ENCODE measurements at regions not wholly inside any gene's neighbourhood (a gene's known extent, or its start where the extent isn't known, plus 50 kb on each side); places are given as distances from the start of the nearest gene placed in this dataset.

DNA sequence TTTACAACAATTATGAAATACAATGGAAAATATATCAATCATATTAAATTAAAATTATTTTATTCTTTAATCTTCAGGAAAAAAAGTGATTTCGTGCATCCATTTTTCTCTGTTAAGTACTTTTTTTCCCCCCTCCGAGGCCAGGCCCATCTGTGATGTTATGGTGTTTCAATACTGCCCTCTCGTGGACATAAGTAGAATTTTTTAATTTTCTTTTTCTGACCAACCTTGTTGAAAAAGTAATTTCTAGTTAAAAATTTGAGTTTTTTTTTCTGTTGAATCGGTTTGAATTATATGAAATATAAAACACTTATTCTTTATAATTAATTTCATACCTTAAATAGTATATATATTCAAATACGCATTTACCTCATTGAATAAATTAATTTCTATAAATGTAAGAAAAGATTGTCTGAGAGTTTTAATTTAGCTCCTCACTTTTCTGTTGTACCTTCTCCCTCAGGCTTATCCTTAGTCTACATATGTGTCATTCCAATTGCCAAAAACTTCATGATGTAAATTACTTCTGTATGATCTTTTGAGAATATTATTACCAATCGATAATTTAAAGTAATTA is 175.8 kb upstream of the TECRL start:
- Histone ChIP-seq H3K4me3 (ENCODE audit: severe bottlenecking) (no peak overlapping the region), H3K27ac (ENCODE audit: poor library complexity, severe bottlenecking) (no peak overlapping the region), H3K27me3 (ENCODE audit: insufficient read depth, poor library complexity, severe bottlenecking) (no peaks in the 10 kb centered on the region), H3K9me3 (ENCODE audit: severe bottlenecking) (no peaks in the 10 kb centered on the region), H3K4me1 (ENCODE audit: insufficient read depth, poor library complexity, severe bottlenecking) (peaks cover 5% of the 10 kb centered on the region), H3K36me3 (ENCODE audit: low read depth) (no peaks in the 10 kb centered on the region)
- DNase-seq (ENCODE audit: low spot score) (no peak), ATAC-seq (ENCODE audit: low read depth) (no peak)
- TF ChIP-seq, protein P1, sequence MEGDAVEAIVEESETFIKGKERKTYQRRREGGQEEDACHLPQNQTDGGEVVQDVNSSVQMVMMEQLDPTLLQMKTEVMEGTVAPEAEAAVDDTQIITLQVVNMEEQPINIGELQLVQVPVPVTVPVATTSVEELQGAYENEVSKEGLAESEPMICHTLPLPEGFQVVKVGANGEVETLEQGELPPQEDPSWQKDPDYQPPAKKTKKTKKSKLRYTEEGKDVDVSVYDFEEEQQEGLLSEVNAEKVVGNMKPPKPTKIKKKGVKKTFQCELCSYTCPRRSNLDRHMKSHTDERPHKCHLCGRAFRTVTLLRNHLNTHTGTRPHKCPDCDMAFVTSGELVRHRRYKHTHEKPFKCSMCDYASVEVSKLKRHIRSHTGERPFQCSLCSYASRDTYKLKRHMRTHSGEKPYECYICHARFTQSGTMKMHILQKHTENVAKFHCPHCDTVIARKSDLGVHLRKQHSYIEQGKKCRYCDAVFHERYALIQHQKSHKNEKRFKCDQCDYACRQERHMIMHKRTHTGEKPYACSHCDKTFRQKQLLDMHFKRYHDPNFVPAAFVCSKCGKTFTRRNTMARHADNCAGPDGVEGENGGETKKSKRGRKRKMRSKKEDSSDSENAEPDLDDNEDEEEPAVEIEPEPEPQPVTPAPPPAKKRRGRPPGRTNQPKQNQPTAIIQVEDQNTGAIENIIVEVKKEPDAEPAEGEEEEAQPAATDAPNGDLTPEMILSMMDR (IDR thresholded peaks at IDR 0.05; ENCODE audit: poor library complexity, severe bottlenecking), result peak; percentile 80

DNA sequence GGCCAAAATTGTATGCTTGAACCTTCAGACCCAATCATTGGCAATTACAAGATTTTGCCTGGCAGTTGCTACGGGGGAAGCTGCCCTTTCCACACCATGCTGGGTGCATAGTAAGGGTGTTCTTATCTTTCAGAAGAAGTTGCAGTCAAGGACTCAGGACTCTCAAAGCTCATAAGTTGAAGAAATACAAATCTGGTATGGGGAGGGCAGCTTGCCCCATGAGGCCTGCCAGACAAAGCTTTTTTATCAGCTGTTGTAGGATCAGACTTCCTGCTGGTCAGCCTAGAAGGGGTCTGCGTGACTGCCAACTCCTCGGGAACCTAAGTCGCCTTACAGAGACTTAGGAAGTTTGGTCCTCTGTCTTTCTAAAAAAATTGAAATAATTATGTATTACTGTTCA is 174.9 kb upstream of the TECRL start:
- DNase-seq (ENCODE audit: low spot score), result no peak
- no peaks in the 10 kb centered on the region for H3K36me3 ChIP-seq (ENCODE audit: low read depth)
- TF ChIP-seq, protein P1 (IDR thresholded peaks at IDR 0.05; ENCODE audit: poor library complexity, severe bottlenecking), result no peak
- no peaks in the 10 kb centered on the region for H3K9me3 ChIP-seq (ENCODE audit: severe bottlenecking)
- ATAC-seq (ENCODE audit: low read depth), result no peak
- no peaks in the 10 kb centered on the region for H3K27me3 ChIP-seq (ENCODE audit: insufficient read depth, poor library complexity, severe bottlenecking)
- H3K27ac ChIP-seq (ENCODE audit: poor library complexity, severe bottlenecking), result no peak overlapping the region
- H3K4me1 ChIP-seq (ENCODE audit: insufficient read depth, poor library complexity, severe bottlenecking), result peaks cover 5% of the 10 kb centered on the region
- no peak overlapping the region for H3K4me3 ChIP-seq (ENCODE audit: severe bottlenecking)

DNA sequence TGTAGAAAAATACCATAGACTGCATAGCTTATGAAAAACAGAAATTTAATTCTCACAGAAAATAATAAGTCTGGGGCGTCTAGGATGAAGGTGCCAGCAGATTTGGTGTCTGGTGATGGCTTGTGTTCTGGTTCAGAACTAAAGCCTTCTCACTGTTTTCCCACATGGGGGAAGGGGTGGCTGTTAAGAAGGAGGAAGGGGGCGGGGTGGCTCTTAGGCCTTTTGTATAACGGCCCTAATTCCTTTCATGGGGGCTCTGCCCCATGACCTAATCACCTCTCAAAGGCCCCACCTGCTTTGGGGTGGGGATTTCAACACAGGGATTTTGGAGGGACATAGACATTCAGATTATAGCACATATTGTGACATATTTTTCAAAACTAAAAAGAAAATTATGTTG is 173.2 kb upstream of the TECRL start:
- H3K36me3 ChIP-seq (ENCODE audit: low read depth), result no peaks in the 10 kb centered on the region
- H3K9me3 ChIP-seq (ENCODE audit: severe bottlenecking), result no peaks in the 10 kb centered on the region
- H3K4me1 ChIP-seq (ENCODE audit: insufficient read depth, poor library complexity, severe bottlenecking), result peaks cover 5% of the 10 kb centered on the region
- no peaks in the 10 kb centered on the region for H3K27me3 ChIP-seq (ENCODE audit: insufficient read depth, poor library complexity, severe bottlenecking)
- TF ChIP-seq, protein P1 (IDR thresholded peaks at IDR 0.05; ENCODE audit: poor library complexity, severe bottlenecking), result no peak
- DNase-seq (ENCODE audit: low spot score), result no peak
- H3K4me3 ChIP-seq (ENCODE audit: severe bottlenecking), result no peak overlapping the region
- no peak for ATAC-seq (ENCODE audit: low read depth)
- H3K27ac ChIP-seq (ENCODE audit: poor library complexity, severe bottlenecking), result no peak overlapping the region

DNA sequence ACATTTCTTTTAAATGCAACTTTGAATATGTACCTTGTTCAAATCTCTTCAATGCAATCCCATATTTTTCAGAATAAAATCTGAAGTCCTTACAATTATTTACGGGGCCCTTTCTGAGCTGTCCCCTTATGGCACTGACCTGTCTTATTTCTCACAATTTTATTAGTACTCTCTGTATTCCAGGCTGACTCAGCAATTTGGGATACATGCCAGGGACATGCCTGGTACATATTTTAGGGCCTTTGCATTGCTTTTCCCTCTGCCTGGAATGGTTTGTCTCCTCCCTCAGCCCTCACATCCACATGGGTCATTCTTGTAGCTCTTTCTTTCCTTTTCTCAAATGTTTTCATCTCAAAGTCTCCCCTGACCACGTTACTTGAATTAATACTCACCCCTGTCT is 172.2 kb upstream of the TECRL start:
- Histone ChIP-seq H3K4me3 (ENCODE audit: severe bottlenecking) (no peak overlapping the region), H3K4me1 (ENCODE audit: insufficient read depth, poor library complexity, severe bottlenecking) (peaks cover 5% of the 10 kb centered on the region), H3K9me3 (ENCODE audit: severe bottlenecking) (no peaks in the 10 kb centered on the region), H3K36me3 (ENCODE audit: low read depth) (no peaks in the 10 kb centered on the region), H3K27me3 (ENCODE audit: insufficient read depth, poor library complexity, severe bottlenecking) (no peaks in the 10 kb centered on the region), H3K27ac (ENCODE audit: poor library complexity, severe bottlenecking) (no peak overlapping the region)
- DNase-seq (ENCODE audit: low spot score) (no peak), ATAC-seq (ENCODE audit: low read depth) (peak; percentile 77)
- TF ChIP-seq, protein P1 (IDR thresholded peaks at IDR 0.05; ENCODE audit: poor library complexity, severe bottlenecking), result no peak

DNA sequence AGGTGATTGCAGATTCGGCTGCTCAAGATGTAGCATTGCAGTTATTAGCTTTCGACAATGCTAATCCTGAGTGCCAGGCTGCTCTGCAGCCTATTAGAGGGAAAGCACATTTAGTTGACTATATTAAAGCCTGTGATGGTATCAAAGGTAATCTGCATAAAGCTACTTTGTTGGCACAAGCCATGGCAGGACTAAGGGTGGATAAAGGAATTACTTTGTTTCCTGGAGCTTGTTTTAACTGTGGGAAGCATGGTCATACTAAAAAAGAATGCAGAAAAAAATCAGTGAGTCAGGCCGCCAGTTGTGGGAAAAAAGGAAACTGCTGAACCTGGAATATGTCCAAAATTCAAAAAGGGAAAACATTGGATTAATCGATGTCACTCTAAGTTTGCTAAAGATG is 154.9 kb upstream of the TECRL start:
- H3K27me3 ChIP-seq (ENCODE audit: insufficient read depth, poor library complexity, severe bottlenecking), result no peaks in the 10 kb centered on the region
- no peaks in the 10 kb centered on the region for H3K9me3 ChIP-seq (ENCODE audit: severe bottlenecking)
- H3K4me3 ChIP-seq (ENCODE audit: severe bottlenecking), result no peak overlapping the region
- no peak for DNase-seq (ENCODE audit: low spot score)
- no peak overlapping the region for H3K27ac ChIP-seq (ENCODE audit: poor library complexity, severe bottlenecking)
- H3K4me1 ChIP-seq (ENCODE audit: insufficient read depth, poor library complexity, severe bottlenecking), result no peaks in the 10 kb centered on the region
- TF ChIP-seq, protein P1 (IDR thresholded peaks at IDR 0.05; ENCODE audit: poor library complexity, severe bottlenecking), result no peak
- no peaks in the 10 kb centered on the region for H3K36me3 ChIP-seq (ENCODE audit: low read depth)
- ATAC-seq (ENCODE audit: low read depth), result 0 out of 3 replicates have a peak, but pooled peaks have one; percentile 19
